Endometrium (tissue), 2 donors: ENCODE measurements at regions not wholly inside any gene's neighbourhood (a gene's known extent, or its start where the extent isn't known, plus 50 kb on each side); places are given as distances from the start of the nearest gene placed in this dataset.

ENCODE experiments used
- FAIRE-seq: peaks from 2 replicates; lab custom pipeline; 2012; peaks lifted over from hg19 to GRCh38; lab: Jason Lieb, UNC
- donor health status: control.
- donor health status: control.

- no peak for FAIRE-seq
These were observed 1095.1 kb downstream of the DTWD2 start for GRCh38 chr5:117893211-117893610.

- FAIRE-seq, result no peak
These were observed 1096.0 kb downstream of the DTWD2 start for GRCh38 chr5:117892360-117892759.

DNA sequence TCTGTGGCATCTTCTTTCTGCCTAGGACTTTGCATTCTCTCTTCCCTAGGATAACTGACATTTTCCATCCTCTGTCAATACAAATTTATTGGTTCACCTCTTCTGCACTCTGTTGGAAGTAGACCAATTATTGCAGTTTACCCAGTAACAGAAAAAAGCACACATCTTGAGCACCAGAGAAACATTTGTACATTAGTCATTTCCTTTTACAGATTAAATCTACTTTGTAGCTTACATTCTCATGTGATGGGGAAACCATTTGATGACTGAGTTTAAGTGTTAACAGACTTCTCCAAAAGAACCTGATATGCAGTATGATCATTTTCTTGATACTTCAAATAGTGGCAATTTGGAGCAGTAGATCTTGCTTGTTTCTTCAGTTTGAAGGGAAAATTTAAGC is 1098.8 kb downstream of the DTWD2 start:
- no peak for FAIRE-seq

GRCh38 chr5:117888688-117889087 is 1099.7 kb downstream of the DTWD2 start:
- no peak for FAIRE-seq

DNA sequence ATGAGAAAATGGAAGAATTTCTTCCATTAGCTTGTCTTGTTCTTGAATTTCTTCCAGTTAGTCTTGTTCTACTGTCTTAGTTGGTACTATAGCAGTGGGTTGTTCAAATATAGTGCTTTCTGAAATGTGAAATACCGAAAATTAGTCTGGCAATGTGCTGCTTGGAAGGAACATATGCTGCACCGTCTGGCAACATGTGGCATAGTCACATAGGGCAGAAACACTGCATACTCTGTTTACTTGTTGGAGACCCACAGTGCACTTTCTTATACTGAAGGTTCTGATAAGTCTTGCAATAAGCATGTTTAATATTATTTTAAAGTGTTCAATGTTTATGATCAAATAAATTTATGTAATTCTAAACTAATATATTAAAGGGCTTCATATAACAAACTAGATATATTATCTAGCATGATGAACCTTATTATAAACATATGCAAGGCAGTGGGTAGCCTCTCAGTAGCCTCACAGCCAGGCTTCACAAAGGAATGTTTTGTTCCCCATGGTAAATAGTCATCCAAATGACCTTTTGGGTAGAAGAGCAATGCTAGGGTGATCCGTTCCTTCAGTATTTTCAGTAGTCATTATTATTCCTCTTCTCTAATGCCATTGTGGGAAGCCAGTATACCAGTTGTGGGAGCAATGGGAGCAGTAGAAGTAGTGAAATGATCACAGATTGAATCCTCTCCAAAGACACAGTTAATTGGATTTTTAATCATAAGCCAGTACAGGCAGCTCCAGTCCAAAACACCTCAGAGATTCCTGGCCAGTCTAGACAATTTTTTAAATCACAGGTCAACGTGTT is 1106.7 kb downstream of the DTWD2 start:
- no peak for FAIRE-seq

GRCh38 chr5:117880932-117881331 is 1107.4 kb downstream of the DTWD2 start:
- no peak for FAIRE-seq

DNA sequence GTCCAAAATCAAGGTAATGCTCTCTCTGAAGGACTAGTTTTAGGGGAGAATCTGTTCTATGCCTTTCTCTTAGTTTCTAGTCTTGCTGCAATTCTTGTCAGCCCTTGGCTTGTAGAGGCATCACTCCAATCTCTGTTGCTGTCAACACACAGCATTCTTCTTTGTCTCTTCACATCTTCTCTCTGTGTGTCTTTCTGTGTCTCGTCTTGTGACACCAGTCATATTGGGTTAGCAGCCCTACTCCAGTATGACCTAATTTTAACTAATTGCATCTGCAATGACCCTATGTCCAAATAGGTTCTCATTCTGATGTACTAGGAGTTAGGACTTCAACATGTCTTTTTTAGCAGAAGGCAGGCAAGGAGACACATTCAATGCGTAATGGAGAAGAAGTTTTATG is 1110.6 kb downstream of the DTWD2 start:
- FAIRE-seq, result no peak

- FAIRE-seq, result no peak
These were observed 1115.5 kb downstream of the DTWD2 start for GRCh38 chr5:117872798-117873368.

GRCh38 chr5:117869596-117869995 is 1118.8 kb downstream of the DTWD2 start:
- no peak for FAIRE-seq

DNA sequence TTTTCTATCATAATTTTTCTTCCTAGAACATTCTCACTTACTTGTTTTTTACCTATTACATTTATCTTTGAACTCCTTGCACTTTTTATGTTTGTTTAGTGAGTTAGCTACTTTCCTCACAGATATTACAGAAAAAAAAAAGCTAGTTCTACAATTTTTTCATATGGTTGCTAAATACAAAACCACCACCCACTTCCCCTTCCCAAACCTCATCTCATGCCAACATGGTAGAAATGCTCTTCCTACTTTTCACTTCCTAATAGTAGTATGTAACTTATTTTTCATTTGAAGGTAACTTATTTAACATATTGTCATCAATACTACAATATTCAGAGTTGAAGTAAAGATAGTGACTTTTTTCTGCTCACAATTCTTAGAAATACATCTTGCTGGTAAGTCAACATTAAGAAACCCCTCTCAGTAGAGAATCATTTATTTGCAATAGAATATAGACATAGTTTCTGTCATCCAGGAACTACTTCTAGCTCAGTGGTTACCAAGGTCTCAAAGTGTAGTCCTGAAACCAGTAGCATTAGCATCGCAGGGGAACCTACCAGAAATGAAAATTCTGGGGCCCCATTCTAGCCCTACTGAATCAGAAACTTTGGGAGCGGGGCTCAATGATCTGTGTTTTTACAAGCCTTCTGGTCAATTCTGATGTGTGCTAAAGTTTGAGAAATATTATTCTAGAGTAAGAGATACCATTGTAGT is 1124.6 kb downstream of the DTWD2 start:
- FAIRE-seq, result no peak

- FAIRE-seq, result no peak
These were observed 1127.8 kb downstream of the DTWD2 start for GRCh38 chr5:117860550-117860949.

- FAIRE-seq, result no peak
These were observed 1129.2 kb downstream of the DTWD2 start for GRCh38 chr5:117859176-117859575.

DNA sequence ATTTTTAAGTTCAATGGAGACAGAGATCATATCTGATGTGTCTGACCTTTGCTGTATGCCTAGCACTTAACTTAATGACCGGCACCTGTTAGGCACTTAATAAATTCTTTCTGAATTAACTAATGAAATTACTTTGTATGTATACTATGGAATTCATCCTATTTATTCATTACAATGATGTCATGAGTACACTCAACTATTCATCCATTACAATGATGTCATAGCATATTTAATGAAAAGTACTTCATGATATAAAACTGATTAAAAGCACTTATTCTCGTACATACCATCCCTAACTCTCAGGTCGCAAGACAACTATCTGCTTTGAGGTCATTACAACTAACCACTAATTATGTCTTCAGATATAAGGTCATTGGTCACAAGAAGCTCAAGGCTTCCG is 1131.6 kb downstream of the DTWD2 start:
- FAIRE-seq, result no peak

DNA sequence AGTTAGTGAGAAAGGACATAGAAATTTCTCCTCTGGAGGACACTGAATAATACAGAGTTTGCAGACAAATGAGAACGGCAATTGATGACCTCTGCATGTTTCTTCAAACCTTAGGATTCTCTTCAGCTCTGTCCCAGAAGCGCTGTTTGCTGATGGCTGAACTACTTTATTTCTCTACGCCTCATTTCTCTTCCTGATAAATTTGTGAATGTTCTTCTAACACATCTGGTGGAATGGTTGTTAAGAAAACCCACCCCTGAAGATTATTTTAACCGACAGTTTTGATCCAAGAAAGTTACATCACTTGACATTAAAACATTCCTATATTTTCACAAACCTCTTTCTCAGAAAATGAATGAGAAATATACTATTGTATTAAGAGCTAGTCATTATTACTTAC is 1150.6 kb downstream of the DTWD2 start:
- FAIRE-seq, result no peak

GRCh38 chr5:117833691-117834090 is 1154.7 kb downstream of the DTWD2 start:
- FAIRE-seq, result no peak

DNA sequence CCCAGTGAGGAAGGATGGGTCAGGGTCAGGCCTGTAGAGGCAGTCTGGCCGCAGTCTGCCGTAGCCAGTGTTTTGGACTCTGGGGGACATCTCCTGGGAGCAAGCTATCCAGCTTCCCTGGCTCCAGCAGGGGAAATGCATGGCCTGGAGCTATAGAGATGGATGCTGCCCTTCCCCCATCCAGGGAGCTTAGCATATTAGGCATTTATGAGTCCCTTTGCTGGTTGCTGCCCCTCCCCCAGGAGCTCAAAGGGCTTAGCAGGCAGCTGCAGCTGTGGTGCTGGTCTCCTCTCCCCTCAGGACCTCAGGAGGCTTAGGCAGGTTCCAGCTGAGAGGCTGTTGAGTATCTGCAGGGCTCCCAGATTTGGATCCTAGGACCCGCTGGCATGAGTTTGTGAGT is 1158.7 kb downstream of the DTWD2 start:
- no peak for FAIRE-seq

- FAIRE-seq, result no peak
These were observed 1174.5 kb downstream of the DTWD2 start for GRCh38 chr5:117813850-117814249.

DNA sequence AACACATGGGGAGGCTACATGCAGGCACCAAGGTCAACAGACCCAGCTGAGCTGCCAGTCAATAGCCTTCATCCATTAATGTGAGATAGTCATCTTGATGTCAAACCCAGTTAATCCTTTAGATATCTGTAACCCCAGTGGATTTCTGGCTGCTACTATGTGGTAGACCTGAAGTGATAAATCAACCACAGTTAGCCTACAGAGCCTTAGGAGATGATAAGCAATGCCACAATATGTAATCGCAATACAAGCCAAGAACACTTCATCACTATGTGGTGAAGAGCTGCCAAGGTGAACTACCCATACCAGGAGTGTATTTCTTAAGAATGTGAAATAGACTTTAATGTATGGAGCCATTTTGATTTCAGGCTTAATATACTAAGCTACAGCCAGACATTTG is 1175.5 kb downstream of the DTWD2 start:
- FAIRE-seq, result no peak

DNA sequence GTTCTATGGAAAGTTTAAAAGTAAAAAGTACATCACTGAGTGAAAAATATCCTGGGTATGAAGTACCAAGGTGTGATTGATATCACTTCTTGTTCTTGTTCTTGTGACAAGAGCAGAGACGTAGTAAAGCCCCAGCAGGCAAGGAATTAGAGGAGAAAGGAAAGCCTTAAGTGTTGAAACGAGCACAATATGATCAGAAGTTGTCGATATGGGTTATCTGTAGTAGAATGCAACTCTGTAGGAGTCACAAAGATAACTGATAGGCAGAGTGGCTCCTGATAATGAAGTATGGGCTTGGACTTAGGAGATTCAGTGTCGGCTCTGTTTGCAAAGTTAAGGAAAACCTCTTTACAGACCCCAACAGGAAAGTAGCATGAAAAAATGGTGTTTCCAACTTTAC is 1179.1 kb downstream of the DTWD2 start:
- FAIRE-seq, result no peak

DNA sequence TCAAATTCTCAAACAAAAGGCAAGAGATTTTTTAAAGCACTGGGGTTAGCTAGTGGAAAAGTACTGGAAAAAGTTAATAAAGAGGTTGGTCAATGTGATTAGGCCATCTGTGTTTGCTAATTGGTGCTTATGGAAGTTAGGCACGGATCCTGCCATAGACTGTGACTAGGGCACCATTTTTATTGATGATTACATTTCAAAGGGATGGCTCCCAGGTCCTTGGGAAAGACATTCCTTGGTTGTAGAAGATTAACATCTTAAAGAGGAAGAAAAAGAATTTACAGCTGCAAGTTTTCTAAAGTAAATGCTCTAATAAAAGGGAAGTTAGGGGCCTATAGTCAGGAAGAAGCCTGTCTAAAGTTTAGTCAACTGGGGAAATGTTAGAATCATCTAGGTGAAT is 1183.3 kb downstream of the DTWD2 start:
- FAIRE-seq, result no peak

GRCh38 chr5:117803533-117803932 is 1184.8 kb downstream of the DTWD2 start:
- FAIRE-seq, result no peak

- FAIRE-seq, result no peak
These were observed 1186.8 kb downstream of the DTWD2 start for GRCh38 chr5:117801583-117801982.

- no peak for FAIRE-seq
These were observed 1188.1 kb downstream of the DTWD2 start for GRCh38 chr5:117800261-117800660.
